H1 (cell line): ENCODE measurements at regions not wholly inside any gene's neighbourhood (a gene's known extent, or its start where the extent isn't known, plus 50 kb on each side); places are given as distances from the start of the nearest gene placed in this dataset.

Source experiments
- CTCF ChIA-PET: fragments of 300-600 bp; sonication (Branson Sonifier 250); formaldehyde crosslinking; loops from one replicate; lab custom pipeline; 2021; ENCODE audit not compliant: partially characterized antibody; lab: Charles Lee
- POLR2A ChIA-PET: fragments of 300-600 bp; sonication (Branson Sonifier 250); formaldehyde crosslinking; loops from one replicate; lab custom pipeline; 2021; ENCODE audit warnings: inconsistent platforms; ENCODE audit not compliant: partially characterized antibody; lab: Charles Lee
- DNase-seq, 2 experiments: peaks; one replicate each; pipeline versions ENCODE4 v3.0.0 to v3.0.0-alpha.2; 2010 to 2022; ENCODE audit warnings: low spot score in 2 of 2, low read depth in 1 of 2, mixed read lengths in 1 of 2
- FAIRE-seq: peaks from 2 replicates; lab custom pipeline; 2011; peaks lifted over from hg19 to GRCh38; lab: Jason Lieb, UNC
- H2AFZ ChIP-seq: 2 replicates; pipeline ENCODE4 v1.8.1; 2012; ENCODE audit warnings: low read length, inconsistent platforms
- H2AK5ac ChIP-seq: 2 replicates; pipeline ENCODE4 v1.6.1; 2013; ENCODE audit warnings: low read depth, low read length
- H2BK120ac ChIP-seq: replicated peaks from 2 replicates; pipeline ENCODE3; 2013; ENCODE audit warnings: low read depth, low read length, inconsistent platforms
- H2BK12ac ChIP-seq: 2 replicates; pipeline ENCODE4 v1.6.1; 2013; ENCODE audit warnings: low read depth, low read length
- H2BK15ac ChIP-seq: 2 replicates; pipeline ENCODE4 v1.6.1; 2013; ENCODE audit warnings: low read length
- H2BK20ac ChIP-seq: 2 replicates; pipeline ENCODE4 v1.6.1; 2013; ENCODE audit warnings: low read length
- H2BK5ac ChIP-seq: 2 replicates; pipeline ENCODE4 v1.6.1; 2013; ENCODE audit warnings: low read depth, low read length
- H3K14ac ChIP-seq: 2 replicates; pipeline ENCODE4 v1.6.1; 2013; ENCODE audit warnings: inconsistent platforms; ENCODE audit not compliant: insufficient read length
- H3K18ac ChIP-seq: 2 replicates; pipeline ENCODE4 v1.6.1; 2013; ENCODE audit warnings: low read length; ENCODE audit errors: extremely low read depth
- H3K23ac ChIP-seq: 2 replicates; pipeline ENCODE4 v1.6.1; 2013; ENCODE audit warnings: inconsistent platforms; ENCODE audit not compliant: insufficient read length
- H3K23me2 ChIP-seq: 2 replicates; pipeline ENCODE4 v1.6.1; 2013; ENCODE audit warnings: low read depth, low read length
- H3K27ac ChIP-seq: 2 replicates; pipeline ENCODE4 v1.6.1; 2011; ENCODE audit warnings: low read depth, low read length, inconsistent platforms
- H3K27me3 ChIP-seq, 4 experiments: replicated peaks in 1 of 4; 1 replicate in 1 of 4; 2 replicates in 3 of 4; pipeline versions ENCODE4 v1.6.1 to v1.8.1; 2011 to 2013; ENCODE audit warnings: low read length in 3 of 4, mild to moderate bottlenecking in 3 of 4, inconsistent platforms in 2 of 4, mixed read lengths in 2 of 4, moderate library complexity in 1 of 4; ENCODE audit not compliant: control insufficient read depth in 3 of 4, insufficient read depth in 3 of 4; ENCODE audit errors: extremely low read depth in 1 of 4
- H3K36me3 ChIP-seq, 4 experiments: 2 replicates each; pipeline versions ENCODE4 v1.6.1 to v1.8.1; 2011 to 2013; ENCODE audit warnings: mild to moderate bottlenecking in 4 of 4, low read length in 3 of 4, moderate library complexity in 2 of 4, control low read depth in 1 of 4, inconsistent platforms in 1 of 4; ENCODE audit not compliant: insufficient read depth in 4 of 4, control insufficient read depth in 2 of 4
- H3K4ac ChIP-seq: replicated peaks from 2 replicates; pipeline ENCODE3; 2013; ENCODE audit warnings: low read length, low read depth, mixed read lengths, inconsistent platforms; ENCODE audit not compliant: insufficient read length
- H3K4me1 ChIP-seq, 4 experiments: replicated peaks in 1 of 4; 1 replicate in 1 of 4; 2 replicates in 3 of 4; pipeline versions ENCODE4 v1.6.1 to v1.8.1; 2011 to 2013; ENCODE audit warnings: low read length in 3 of 4, inconsistent platforms in 2 of 4, mixed read lengths in 1 of 4; ENCODE audit not compliant: insufficient read depth in 4 of 4, control insufficient read depth in 3 of 4
- H3K4me2 ChIP-seq, 2 experiments: 2 replicates each; pipeline versions ENCODE4 v1.6.1 to v1.8.1; 2011 to 2013; ENCODE audit warnings: low read depth in 2 of 2, low read length in 2 of 2, control low read depth in 1 of 2, inconsistent platforms in 1 of 2, mild to moderate bottlenecking in 1 of 2; ENCODE audit not compliant: insufficient read depth in 1 of 2
- H3K4me3 ChIP-seq, 4 experiments: fragments of 200-600, 300-600 bp in 1 of 4; sonication (generic), shearing (Covaris generic), sonication (Bioruptor Twin) in 1 of 4; 2 replicates each; pipeline versions ENCODE4 v1.5.1 to v1.8.1; 2011 to 2016; ENCODE audit warnings: low read length in 4 of 4, low read depth in 3 of 4, control low read depth in 2 of 4, inconsistent platforms in 2 of 4, mild to moderate bottlenecking in 2 of 4, mixed read lengths in 1 of 4, moderate library complexity in 1 of 4; ENCODE audit not compliant: insufficient read depth in 2 of 4; ENCODE audit errors: extremely low read depth in 1 of 4
- H3K56ac ChIP-seq: replicated peaks from 2 replicates; pipeline ENCODE3; 2013; ENCODE audit warnings: low read depth, mild to moderate bottlenecking, mixed read lengths, low read length, inconsistent platforms; ENCODE audit not compliant: insufficient read length
- H3K79me1 ChIP-seq: 2 replicates; pipeline ENCODE4 v1.6.1; 2013; ENCODE audit warnings: low read depth, low read length, control low read depth
- H3K79me2 ChIP-seq, 2 experiments: 2 replicates each; pipeline versions ENCODE4 v1.6.1 to v1.8.1; 2012 to 2013; ENCODE audit warnings: low read length in 2 of 2, mild to moderate bottlenecking in 2 of 2, inconsistent platforms in 1 of 2; ENCODE audit not compliant: insufficient read depth in 2 of 2, control insufficient read depth in 1 of 2
- H3K9ac ChIP-seq, 4 experiments: replicated peaks in 1 of 4; 1 replicate in 1 of 4; 2 replicates in 3 of 4; pipeline versions ENCODE4 v1.6.1 to v1.8.1; 2011 to 2013; ENCODE audit warnings: low read depth in 3 of 4, low read length in 3 of 4, control low read depth in 2 of 4, mild to moderate bottlenecking in 2 of 4, moderate library complexity in 2 of 4, inconsistent platforms in 1 of 4; ENCODE audit errors: extremely low read depth in 1 of 4
- H3K9me3 ChIP-seq, 2 experiments: 2 replicates each; pipeline versions ENCODE4 v1.6.1 to v1.8.1; 2012 to 2013; ENCODE audit warnings: mild to moderate bottlenecking in 2 of 2, moderate library complexity in 2 of 2, control low read depth in 1 of 2, inconsistent platforms in 1 of 2, low read depth in 1 of 2, low read length in 1 of 2, mixed read lengths in 1 of 2; ENCODE audit not compliant: insufficient read depth in 2 of 2
- H4K20me1 ChIP-seq, 2 experiments: replicated peaks in 1 of 2; 2 replicates each; pipeline versions ENCODE3 to v1.8.1; 2011 to 2013; ENCODE audit warnings: inconsistent platforms in 2 of 2, low read length in 2 of 2, mild to moderate bottlenecking in 1 of 2; ENCODE audit not compliant: insufficient read depth in 2 of 2, control insufficient read depth in 1 of 2
- H4K5ac ChIP-seq: 2 replicates; pipeline ENCODE4 v1.6.1; 2013; ENCODE audit warnings: low read length, low read depth, mixed read lengths, inconsistent platforms; ENCODE audit not compliant: insufficient read length
- H4K8ac ChIP-seq: 2 replicates; pipeline ENCODE4 v1.8.0; 2013; ENCODE audit warnings: mild to moderate bottlenecking, moderate library complexity, low read length, inconsistent platforms; ENCODE audit not compliant: insufficient read depth; ENCODE audit errors: extremely low read depth
- H4K91ac ChIP-seq: replicated peaks from 2 replicates; pipeline ENCODE3; 2013; ENCODE audit warnings: low read length, mixed read lengths, inconsistent platforms; ENCODE audit not compliant: insufficient read length
- CBX5 ChIP-seq: fragments of 300-800, 300-1000 bp; sonication (generic); IDR thresholded peaks from 2 replicates; pipeline ENCODE4 v1.7.1; 2016; ENCODE audit warnings: antibody characterized with exemption, low read length, low read depth
- CHD2 ChIP-seq: IDR thresholded peaks from 2 replicates; pipeline ENCODE4 v1.6.1; 2012; ENCODE audit warnings: low read length, improper control_type of control experiment
- FOSL1 ChIP-seq: IDR thresholded peaks from 2 replicates; pipeline ENCODE4 v1.6.1; 2011; ENCODE audit warnings: mild to moderate bottlenecking, low read depth, low read length, moderate library complexity; ENCODE audit not compliant: insufficient read depth
- GTF2F1 ChIP-seq: IDR thresholded peaks from 2 replicates; pipeline ENCODE4 v1.6.1; 2012; ENCODE audit warnings: low read depth, low read length, improper control_type of control experiment, borderline replicate concordance
- KDM1A ChIP-seq: fragments of 200-600, 300-600 bp; sonication (generic); IDR thresholded peaks from 2 replicates; pipeline ENCODE4 v1.7.1; 2016; ENCODE audit warnings: mild to moderate bottlenecking, low read length, borderline replicate concordance
- KDM5A ChIP-seq: fragments of 200-600 bp; IDR thresholded peaks from 2 replicates; pipeline ENCODE4 v1.7.1; 2012; ENCODE audit warnings: mild to moderate bottlenecking, low read length, inconsistent platforms, mixed read lengths
- RFX5 ChIP-seq: IDR thresholded peaks from 2 replicates; pipeline ENCODE4 v1.6.1; 2011; ENCODE audit warnings: low read depth, low read length, improper control_type of control experiment, borderline replicate concordance
- SP2 ChIP-seq: IDR thresholded peaks from 2 replicates; pipeline ENCODE4 v1.6.1; 2012; ENCODE audit warnings: mild to moderate bottlenecking, low read length, inconsistent platforms
- ZNF274 ChIP-seq: IDR thresholded peaks from 2 replicates; pipeline ENCODE4 v1.7.0; 2012; ENCODE audit warnings: low read length, borderline replicate concordance; ENCODE audit errors: extremely low read depth
- WGBS, 2 experiments: shearing (Covaris generic) in 1 of 2; methylation state at CpG; one replicate each; pipeline versions ENCODE4 v1.1.6 to v1.1.7; 2013 to 2015; ENCODE audit warnings: low lambda C conversion rate in 2 of 2, mixed read lengths in 2 of 2, inconsistent platforms in 1 of 2, low coverage in 1 of 2, missing lambda C conversion rate in 1 of 2; ENCODE audit not compliant: insufficient replicate concordance in 2 of 2, insufficient coverage in 1 of 2, insufficient read length in 1 of 2; ENCODE audit errors: extremely low coverage in 1 of 2, missing lambda C conversion rate in 1 of 2; 5-methylcytosine and 5-hydroxymethylcytosine counted together
- TF ChIP-seq, protein P1 (sequence below): IDR thresholded peaks from 2 replicates; pipeline ENCODE4 v1.6.1; 2011; ENCODE audit warnings: low read depth, mild to moderate bottlenecking, low read length; ENCODE audit not compliant: insufficient read depth
- TF ChIP-seq, protein P2 (sequence below), 3 experiments: IDR thresholded peaks; 1 replicate in 2 of 3; 2 replicates in 1 of 3; pipeline versions ENCODE4 v1.5.1 to v1.6.1; 2011; ENCODE audit warnings: low read length in 3 of 3, mild to moderate bottlenecking in 3 of 3, inconsistent platforms in 2 of 3, low read depth in 1 of 3, moderate library complexity in 1 of 3; ENCODE audit not compliant: insufficient read depth in 1 of 3; ENCODE audit errors: control extremely low read depth in 1 of 3

DNA sequence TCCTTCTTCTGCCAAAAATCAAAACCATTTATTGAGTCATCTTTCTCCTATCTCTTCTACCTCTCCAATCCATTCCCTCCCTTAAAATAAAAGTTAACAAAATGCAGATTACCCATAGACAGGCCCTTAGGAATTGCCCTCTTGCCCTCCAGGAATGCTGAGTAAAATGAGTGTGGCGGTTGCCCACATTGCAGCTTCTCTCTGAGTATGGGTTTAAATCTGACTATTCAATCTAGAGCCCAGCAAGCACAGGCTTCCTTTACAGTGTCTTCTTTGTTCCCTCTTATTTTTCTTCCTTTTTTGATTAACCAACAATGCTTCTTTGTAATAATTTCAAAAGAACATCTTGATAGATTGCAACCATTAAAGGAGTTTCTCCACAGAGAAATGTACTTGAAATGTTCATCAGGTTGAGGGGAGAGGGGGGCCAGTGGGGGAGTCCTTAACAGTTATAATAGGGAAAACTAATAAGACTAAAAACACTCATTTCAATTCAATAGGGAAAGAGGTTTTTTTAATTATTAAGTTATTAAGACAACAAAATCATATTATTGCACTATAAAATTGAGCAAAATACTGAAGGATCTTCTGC is 135.3 kb upstream of the LMCD1 start:
- H2BK20ac ChIP-seq = no peak overlapping the region
- ChIA-PET POLR2A (no interaction called here), CTCF (interaction anchor here (1.7 kb wide), 1 partner anchor 41 kb away, joined by 4 read pairs; no protein-coding TSS in a partner anchor)
- no peak overlapping the region for H2AK5ac ChIP-seq
- no peaks in the 10 kb centered on the region for H3K36me3 ChIP-seq
- no peak for DNase-seq
- no peaks in the 10 kb centered on the region for H3K79me1 ChIP-seq
- no peak overlapping the region for H4K5ac ChIP-seq
- H3K9ac ChIP-seq = no peak overlapping the region
- H3K4ac ChIP-seq = no peak overlapping the region
- H2BK5ac ChIP-seq = no peak overlapping the region
- H3K9me3 ChIP-seq = no peaks in the 10 kb centered on the region
- H4K91ac ChIP-seq = no peak overlapping the region
- no peak overlapping the region for H3K27ac ChIP-seq
- no peaks in the 10 kb centered on the region for H3K4me1 ChIP-seq
- no peak overlapping the region for H3K14ac ChIP-seq
- no peak overlapping the region for H2AFZ ChIP-seq
- H3K23me2 ChIP-seq = no peaks in the 10 kb centered on the region; the same call in 1 of the 2 replicates
- no peak overlapping the region for H2BK120ac ChIP-seq
- no peaks in the 10 kb centered on the region for H4K20me1 ChIP-seq
- H3K18ac ChIP-seq = no peak overlapping the region
- no peak overlapping the region for H2BK12ac ChIP-seq
- no peak for FAIRE-seq
- whole genome bisulfite sequencing, 2 experiments = 78% methylated on average over 1 of the region's 1 CpG; no CpG with 5 or more reads in 1 of the 2 experiments
- no peak overlapping the region for H3K56ac ChIP-seq
- H3K79me2 ChIP-seq = no peaks in the 10 kb centered on the region
- H3K4me3 ChIP-seq = no peak overlapping the region
- no peak overlapping the region for H3K4me2 ChIP-seq
- H4K8ac ChIP-seq = no peak overlapping the region
- H3K27me3 ChIP-seq = no peaks in the 10 kb centered on the region
- no peak overlapping the region for H2BK15ac ChIP-seq
- H3K23ac ChIP-seq = no peak overlapping the region
- no peak for TF ChIP-seq KDM5A
- no peak for TF ChIP-seq KDM1A
- TF ChIP-seq, protein P1, sequence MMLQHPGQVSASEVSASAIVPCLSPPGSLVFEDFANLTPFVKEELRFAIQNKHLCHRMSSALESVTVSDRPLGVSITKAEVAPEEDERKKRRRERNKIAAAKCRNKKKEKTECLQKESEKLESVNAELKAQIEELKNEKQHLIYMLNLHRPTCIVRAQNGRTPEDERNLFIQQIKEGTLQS = no peak
- TF ChIP-seq ZNF274 = no peak
- TF ChIP-seq SP2 = no peak
- TF ChIP-seq FOSL1 = no peak
- TF ChIP-seq CHD2 = no peak
- no peak for TF ChIP-seq GTF2F1
- no peak for TF ChIP-seq RFX5
- TF ChIP-seq CBX5 = no peak
- TF ChIP-seq, protein P2, sequence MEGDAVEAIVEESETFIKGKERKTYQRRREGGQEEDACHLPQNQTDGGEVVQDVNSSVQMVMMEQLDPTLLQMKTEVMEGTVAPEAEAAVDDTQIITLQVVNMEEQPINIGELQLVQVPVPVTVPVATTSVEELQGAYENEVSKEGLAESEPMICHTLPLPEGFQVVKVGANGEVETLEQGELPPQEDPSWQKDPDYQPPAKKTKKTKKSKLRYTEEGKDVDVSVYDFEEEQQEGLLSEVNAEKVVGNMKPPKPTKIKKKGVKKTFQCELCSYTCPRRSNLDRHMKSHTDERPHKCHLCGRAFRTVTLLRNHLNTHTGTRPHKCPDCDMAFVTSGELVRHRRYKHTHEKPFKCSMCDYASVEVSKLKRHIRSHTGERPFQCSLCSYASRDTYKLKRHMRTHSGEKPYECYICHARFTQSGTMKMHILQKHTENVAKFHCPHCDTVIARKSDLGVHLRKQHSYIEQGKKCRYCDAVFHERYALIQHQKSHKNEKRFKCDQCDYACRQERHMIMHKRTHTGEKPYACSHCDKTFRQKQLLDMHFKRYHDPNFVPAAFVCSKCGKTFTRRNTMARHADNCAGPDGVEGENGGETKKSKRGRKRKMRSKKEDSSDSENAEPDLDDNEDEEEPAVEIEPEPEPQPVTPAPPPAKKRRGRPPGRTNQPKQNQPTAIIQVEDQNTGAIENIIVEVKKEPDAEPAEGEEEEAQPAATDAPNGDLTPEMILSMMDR (IDR thresholded peaks at IDR 0.05; ENCODE audit: control extremely low read depth in 1 of 3, insufficient read depth in 1 of 3, low read depth in 1 of 3, low read length in 3 of 3) = no peak
